NCI-H1436 treated with DMSO at 0.1 percent for 48 hours (cell line): ENCODE measurements at regions not wholly inside any gene's neighbourhood (a gene's known extent, or its start where the extent isn't known, plus 50 kb on each side); places are given as distances from the start of the nearest gene placed in this dataset.
"Not testable (repeated sequence)": the region's sequence is repeated elsewhere in the genome, so short reads cannot be mapped to it uniquely, and the experiment has no call there.

Experiments
- DNase-seq: peaks from one replicate; lab custom pipeline; 2025; lab: John Stamatoyannopoulos, UW

DNA sequence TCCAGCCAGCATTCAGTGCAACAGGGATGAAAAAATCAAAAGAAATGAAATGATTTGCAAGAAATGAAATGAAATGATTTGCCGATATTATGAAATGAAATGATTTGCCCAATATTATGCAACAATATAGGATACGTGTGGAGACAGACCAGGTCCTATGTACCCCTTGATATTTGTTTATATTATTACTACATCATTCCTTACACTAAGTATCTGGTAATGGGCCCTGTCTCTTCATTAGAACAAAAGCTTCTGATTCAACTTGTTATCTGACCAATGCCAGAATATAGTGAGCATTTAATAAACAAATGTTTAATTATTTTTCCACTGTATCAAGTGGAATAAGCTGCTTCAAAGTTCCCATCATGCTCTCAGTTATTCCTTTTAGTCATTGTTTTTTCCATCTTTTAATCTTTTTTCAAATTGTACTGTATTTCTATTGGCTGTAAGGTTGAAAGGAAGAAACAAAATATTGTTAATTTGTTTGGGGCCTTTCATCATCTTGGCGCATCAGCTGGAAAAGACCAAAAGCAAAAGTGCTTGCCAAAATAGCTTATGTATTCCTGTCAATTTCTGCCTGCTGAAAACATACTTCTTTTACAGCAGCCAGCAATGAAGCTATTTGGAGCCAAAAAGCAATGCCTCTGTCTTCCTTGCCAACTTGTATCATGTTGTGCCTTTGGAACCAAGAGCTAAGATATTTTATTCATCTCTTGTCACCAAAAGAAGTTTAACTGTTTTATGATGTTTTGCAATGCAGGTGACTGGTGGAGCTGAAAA, 2314.9 kb downstream of the LRRC4C start:
- DNase-seq: no peak

DNA sequence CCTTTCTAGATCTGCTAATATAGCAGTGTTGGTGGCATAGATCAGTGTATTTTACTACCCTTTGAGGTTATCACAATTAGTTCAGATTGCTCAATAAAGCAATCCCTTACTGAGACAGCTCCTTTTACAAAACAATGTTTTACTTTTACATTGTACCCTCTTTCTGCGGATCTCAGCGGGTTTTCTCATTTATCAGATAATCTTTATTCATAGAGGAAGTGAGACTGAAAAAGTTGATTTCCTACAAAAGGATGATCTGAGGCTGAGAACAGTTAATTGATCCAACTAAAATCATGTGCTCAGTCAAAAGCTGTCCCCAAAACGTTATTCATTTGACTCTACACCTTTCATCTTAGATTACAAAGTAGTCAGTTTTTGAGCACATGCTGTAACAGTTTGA, 2319.9 kb downstream of the LRRC4C start:
- DNase-seq: no peak

DNA sequence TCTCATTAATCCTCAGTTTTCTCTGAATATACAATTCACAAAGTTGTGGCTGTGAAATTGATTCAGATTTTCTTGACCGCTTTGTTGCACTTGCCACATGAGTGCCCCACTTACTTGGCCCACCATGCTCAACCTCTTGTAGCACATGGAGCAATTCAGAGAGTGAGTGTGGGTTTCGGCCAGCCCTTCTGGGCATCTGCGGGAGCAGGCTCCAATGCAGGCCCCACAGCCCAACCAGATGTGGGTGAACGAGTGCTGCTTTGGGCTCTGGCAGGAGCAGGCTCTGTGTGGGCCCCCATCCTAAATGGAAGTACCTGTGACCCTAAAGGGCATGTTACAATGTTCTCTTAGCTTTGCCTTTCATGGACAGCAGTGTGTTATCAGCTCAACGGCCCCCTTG, 2338.6 kb downstream of the LRRC4C start:
- DNase-seq: no peak

DNA sequence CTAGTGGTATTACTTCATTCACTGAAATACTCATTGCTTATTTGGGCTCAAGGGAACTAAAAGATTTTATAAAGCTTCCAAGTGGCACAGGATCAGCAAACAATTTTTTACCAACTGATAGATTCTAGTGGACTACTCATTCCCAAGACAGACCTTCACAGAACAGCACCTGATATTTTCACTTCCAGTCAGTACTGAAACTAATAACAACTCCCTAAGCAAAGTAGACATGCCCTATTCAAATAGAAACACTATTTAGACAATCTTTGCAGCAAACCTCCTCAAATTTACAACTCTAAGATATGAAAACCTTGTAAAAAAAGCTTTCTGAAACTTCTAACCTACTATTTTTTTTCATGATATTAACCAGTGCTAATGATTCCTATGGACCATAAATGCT, 2345.8 kb downstream of the LRRC4C start:
- no peak for DNase-seq

DNA sequence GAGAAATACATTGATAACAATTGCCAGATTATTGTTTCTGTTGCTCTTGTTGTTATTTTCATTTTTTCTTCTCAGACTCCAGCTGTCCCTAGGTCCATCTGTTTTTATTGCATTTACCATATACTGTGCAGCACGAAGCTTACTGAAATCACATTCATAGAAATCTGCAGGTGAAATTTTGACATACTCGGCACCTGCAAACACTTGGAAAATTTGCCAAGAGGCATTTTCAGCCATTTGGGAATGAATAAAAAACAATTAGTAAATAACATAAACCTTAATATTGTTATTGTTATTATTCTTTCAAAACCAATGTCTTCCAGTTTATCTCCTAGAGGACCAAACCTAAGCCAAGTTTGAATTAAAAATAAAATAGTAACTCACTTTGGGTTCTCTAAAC, 2357.2 kb downstream of the LRRC4C start:
- no peak for DNase-seq

DNA sequence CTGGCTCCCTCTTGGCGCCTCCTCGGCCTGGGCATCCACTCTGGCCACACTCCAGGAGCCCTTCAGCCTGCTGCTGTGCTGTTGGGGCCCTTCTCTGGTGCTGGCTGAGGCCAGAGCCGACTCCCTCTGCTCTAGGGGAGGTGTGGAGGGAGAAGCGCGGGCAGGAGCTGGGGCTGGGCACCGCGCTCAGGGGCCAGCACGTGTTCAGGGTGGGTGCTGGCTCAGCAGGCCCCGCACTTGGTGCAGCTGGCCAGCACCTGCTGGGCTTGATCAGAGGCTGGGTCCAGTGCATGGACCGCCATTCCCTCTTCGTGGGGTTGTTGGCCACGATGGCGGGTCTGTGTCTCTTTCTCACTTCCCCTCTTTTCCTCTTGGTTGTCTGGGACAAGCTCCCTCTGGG, 2381.0 kb downstream of the LRRC4C start:
- DNase-seq: no peak

DNA sequence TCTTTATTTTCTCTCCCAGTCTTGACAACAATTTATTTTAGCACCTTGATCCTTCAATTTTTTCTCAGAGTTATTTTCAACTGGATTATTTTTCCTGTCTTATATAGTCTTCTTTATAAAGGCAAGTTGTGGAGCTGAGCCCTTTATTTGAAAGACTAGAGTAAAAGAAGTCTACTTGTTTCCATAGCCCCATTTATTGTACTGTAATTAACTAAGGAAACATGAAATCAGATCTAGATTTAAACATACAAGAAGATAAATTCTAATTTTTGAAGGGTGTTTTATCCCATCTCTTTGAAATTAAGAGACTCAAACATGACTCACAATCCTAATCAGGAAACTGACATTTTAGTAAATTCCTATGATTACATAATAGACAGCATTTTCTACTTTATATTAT, 2421.8 kb downstream of the LRRC4C start:
- DNase-seq: no peak

DNA sequence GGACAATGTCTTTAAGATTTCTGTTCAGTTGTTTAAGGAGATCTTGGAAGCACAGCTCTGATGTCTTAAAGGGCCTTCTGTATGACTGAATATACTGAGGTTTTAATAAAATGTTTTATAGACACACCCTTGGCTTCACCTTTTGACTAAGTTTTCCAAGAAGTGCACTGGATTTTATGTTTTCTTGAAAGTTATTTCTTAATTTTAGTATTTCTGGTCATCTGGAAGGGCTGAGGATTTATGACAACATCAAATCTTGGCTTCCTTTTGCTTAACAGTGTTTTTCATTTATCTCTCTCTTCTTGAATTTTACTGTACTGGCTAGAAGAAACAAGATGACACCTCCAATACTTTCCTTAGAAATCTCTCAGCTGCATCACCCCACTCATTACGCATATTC, 2423.4 kb downstream of the LRRC4C start:
- no peak for DNase-seq

DNA sequence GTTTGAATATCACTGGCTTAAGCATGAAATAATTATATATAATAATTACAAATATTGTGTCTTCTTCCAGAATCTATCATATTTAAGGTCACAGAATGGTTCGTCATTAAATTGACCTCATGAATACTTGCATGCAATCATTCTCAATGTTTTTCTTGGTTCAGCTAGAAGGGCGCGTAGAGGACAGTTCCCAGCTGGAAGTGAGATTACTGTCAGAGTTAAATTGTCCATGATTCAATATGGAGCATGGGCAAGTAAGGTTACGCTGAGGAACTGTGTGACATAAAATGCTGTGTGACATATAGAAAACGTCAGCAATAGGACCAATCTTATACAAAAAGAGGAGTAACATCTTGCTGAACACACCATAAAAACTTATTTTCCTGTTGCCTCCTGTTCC, 2423.5 kb upstream of the RAG2 start:
- DNase-seq: no peak

DNA sequence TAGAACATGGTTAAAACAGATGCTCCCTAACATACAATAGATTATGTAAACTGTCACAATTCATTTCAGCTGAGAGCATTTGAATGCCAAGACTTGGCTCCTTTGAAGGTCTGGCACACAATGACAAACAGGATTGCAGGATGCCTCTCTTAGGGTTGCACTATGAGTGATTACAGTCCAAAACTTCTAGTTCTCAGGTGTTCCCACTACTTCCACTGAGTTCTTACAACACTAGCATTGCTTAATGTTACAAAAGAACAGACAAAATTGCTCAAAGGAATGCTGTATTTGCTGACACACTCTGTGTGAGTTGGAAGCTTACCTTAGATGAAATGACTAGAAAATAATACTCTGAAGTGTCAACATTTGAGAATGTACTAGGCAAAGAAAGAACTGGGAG, 2413.8 kb upstream of the RAG2 start:
- no peak for DNase-seq

DNA sequence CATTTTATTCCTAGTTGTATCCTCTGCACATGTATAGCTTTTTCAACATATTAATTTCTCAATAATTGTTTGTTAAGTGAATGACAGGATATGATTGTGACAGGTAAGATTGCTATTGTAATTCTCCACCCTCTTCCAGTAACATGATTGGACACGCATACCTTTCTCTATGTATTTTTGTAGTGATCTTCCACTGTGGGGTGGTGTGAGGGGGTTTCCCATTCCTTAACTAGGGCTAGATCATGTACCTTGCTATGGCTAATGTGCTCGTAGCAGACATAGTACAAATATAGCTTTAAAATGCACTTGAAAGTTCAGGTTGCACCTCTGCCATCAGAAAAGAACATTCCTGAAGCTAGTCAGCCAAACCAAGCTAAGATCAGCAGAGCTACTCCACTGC, 2392.8 kb upstream of the RAG2 start:
- DNase-seq: no peak

DNA sequence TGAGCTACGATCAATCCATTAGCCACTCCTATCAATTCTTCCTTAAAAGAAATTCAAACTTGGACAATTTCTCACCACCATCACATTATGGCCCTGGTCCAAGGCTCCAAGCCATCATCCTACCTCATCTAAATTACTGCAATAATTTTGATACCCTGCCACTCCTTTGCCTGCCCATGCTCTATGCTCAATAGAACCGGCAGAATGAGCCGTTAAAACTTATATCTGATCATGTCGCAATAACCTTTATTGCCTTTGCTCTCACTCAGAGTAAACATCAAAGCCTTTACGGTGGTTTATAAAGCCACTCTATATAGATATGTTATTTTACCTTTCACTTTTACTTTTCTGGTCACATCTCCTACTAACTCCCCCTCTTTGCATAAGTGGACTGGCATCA, 2392.1 kb upstream of the RAG2 start:
- no peak for DNase-seq

DNA sequence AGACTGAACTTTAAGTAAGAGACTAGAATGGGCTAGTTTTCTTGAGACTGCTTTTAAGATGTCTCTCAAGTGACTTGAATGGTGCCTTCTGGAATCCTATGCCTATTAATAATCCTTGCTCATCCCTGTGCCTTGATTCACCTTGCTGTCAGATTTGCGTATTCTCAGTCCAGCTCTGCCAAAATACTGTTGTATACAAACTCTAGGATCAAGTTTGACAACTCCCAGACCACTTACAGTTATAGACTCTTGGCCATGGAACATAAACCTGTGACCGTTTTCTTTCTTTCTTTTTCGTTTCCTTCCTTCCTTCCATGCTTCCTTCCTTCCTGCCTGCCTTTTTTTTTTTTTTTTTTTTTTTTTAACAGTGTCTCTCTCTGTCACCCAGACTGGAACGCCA, 2390.9 kb upstream of the RAG2 start:
- DNase-seq: no peak

DNA sequence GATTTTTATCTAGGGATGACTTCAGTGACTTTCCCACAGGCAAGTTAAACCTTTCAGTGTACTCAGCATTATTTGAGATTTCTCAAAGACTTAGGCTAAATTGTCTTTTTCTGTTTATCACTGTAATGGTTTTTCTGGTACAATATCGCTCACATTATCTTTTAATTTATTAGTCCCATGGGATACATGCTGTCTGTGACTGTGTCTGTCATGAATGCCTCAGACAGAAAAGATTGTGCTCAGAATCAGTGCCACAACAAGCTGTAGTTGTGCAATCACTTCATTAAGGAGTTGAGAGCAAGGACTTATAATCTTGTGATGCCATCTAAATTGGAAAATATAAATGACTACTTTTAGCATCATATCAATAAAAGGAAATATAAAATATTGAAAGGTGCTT, 2374.2 kb upstream of the RAG2 start:
- no peak for DNase-seq

DNA sequence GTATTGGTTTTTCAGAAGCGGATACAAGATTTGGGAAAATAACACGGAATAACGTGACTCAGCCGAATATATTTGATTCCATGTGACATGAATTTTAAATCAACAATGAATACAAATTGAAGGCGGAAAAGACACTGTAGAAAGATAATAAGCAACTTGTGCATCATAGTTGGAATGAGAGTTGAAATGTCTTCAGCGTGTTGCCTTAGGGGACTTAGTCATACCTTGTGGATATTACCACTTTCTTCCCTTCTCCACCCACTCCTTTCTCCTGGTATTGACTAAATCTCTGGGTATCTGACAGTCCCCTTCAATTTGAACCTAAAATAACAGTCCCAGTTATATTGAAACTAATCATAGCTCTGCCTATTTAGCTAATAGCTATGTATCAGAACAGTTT, 2373.1 kb upstream of the RAG2 start:
- no peak for DNase-seq

DNA sequence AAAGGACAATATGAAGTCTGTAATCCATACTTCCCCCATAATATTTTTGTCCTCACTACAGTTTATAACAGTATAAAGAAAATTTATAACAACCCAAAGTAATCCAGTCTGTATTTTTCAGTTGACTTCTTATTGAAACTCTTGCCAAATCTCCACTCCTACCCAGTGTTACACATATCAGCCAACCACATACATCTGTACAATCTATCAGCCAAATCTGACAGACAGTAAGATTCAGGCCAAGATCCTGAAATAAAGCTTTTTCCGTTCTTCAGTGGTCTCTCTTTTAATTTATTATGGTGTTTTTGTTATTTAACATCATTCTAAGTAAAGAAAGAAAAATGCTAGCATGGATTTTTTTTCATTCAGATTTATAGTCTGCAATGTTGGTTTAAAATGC, 2370.9 kb upstream of the RAG2 start:
- no peak for DNase-seq

DNA sequence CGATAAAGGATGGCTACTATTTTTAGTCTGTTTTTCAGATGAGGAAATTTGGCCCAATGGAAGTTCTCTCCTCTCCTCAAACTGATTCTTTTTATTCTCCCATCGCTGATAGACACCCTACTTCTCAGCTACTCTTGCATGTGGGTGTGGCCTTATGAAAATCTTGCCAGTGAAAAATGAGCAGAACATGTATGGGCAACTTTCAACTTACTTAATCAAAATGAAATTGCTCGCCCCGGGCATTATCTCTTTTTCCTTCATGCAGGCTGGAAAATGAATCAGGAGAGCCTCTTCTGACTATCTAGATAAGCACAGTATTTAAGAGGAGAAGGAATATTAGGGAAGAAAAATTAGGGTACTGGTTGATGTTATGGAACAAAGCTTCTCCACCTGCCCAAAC, 2354.7 kb upstream of the RAG2 start:
- DNase-seq: no peak

DNA sequence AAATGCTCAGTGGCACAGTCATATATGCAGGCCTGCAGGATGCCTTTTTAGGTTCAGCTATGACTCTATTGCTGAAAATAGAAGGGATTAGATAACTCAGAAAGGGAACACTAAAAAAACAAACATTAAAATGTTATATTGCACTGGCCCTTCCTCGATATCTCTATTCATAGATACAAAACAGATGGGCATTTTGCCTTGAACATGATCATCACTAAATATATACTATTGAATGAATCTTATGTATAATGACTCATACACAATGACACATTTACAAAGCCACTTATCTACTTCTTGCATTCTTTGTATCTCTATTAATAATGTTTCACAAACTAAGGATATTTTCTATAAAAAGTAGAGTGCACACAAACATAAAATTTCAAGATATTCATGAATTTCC, 2352.8 kb upstream of the RAG2 start:
- no peak for DNase-seq

DNA sequence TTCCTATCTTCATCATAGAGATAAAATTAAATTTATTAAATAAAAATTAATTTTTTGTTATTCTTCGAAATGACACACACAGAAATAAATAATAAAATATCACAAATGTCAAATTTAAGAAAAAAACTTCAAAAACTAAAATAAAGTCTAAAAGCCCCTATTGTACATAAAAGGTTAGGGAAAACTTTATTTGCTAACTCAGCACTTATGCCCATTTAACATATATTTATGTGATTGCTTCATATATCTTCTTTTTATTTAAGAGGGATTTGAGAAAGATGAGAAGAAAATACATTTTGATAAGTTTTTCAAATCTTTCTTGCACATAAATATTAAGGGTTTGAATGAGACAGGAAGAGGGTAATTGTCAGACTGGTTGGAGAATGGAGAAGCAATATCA, 2350.4 kb upstream of the RAG2 start:
- DNase-seq: no peak

DNA sequence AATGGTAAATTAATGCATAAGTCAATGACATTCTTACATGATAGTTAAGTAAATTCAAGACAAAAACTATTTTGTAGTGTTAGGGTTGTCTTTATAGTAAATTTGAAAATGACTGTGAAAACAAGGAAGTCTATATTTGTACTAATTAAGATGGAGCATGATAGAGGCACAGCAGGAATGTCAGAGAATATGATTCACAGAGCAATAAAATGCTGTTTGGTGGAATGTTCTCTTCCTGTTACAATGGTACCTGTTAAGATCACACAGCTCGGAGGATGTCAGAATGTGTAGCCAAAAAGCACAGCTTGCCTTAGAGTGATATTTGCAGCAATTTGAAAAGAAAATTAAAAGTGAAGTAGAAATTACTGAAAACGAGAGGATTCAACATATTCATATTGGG, 2339.7 kb upstream of the RAG2 start:
- no peak for DNase-seq

DNA sequence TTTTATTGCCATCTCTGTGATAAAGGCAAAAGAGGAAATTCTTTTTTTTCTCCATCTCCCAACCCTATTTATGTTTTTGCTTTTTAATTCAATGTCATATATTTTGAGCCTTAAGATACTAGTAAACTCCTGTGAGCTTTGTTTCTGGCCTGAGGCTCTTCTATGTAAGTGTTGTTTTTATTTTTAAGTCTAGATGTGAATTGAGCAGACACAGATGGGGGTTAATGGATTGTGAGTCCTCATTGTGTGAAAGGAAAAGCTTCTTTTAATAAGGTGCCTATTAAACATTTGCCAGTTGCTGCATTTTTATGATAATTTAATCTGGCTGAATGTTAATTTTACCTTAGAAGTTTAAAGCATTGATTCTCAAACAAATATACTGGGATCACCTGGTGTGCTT, 2337.9 kb upstream of the RAG2 start:
- DNase-seq: no peak

DNA sequence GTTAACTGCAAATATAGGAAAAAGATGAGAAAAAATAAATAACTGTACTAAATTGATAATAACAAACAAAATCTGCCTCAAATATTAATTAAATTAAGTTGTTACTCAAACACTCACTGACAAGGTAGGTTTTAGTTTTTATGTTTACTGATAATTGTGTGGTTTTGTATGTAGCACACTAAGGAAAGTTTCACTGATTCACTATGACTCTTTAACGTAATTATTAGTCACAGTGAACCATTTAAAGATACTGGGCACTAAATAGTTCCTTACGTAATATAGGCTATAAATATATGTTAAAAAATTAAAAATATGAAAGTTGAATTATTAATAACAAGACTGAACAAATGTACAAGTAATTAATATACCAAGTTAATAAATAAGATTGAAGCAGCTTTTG, 2330.0 kb upstream of the RAG2 start:
- DNase-seq: no peak

DNA sequence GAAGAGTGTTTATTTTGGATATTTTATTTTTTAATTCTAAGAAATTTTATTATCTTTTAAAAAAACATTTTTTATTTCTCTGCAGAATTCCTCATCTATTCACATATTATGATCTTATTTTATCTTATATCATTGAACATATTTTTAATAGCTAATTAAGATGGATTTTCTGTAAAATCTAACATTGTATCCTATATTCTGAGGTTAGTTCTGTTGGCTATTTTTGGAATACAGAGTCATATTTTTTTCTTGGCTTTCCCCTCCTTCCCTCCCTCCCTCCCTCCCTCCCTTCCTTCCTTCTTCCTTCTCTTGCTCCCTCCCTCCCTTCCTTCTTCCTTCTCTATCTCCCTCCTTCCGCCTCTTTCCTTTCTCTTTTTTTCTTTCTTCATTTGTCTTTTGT, 2326.6 kb upstream of the RAG2 start:
- no peak for DNase-seq

DNA sequence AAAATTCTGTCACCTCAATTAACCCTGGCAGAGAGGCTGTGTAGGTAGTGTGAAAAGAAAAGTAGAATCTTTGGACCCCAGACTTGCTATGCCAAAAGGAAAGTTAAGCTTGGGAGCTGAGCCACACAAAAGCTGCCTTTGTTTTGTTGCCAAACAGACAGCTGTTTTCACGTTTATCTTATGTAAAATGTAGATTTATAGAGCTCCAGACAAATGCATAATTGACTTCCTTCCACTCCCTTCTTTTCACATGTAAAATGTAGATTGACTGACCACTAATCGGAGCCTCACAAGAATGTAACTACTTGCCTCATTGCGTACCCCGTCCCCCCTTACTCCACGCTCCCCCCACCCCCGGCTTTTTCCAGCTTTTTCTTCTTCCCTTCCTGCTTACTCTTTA, 2302.2 kb upstream of the RAG2 start:
- no peak for DNase-seq

DNA sequence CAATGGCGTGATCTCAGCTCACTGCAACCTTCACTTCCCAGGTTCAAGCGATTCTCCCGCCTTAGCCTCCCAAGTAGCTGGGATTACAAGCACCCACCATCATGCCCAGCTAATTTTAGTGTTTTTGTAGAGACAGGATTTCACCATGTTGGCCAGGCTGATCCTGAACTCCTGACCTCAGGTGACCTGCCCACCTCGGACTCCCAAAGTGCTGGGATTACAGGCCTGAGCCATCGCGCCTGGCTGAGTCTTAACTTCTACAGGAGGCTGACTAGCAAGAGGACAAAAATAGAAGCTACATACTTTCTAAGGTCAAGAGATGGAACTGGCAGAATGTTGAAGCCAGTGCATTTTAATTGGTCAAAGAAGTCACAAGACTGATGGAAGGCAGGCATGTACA, 2296.2 kb upstream of the RAG2 start:
- DNase-seq: not testable (repeated sequence)
